SK-N-MC (cell line): ENCODE measurements at regions not wholly inside any gene's neighbourhood (a gene's known extent, or its start where the extent isn't known, plus 50 kb on each side); places are given as distances from the start of the nearest gene placed in this dataset.

Experiments used
- EZH2 ChIP-seq: fragments of 200-600 bp; sonication (generic); IDR thresholded peaks from one replicate; pipeline ENCODE4 v1.6.1; 2017; ENCODE audit warnings: antibody characterized with exemption
- FOXP2 ChIP-seq: optimal IDR thresholded peaks from 2 replicates; pipeline ENCODE3; 2011; ENCODE audit warnings: mild to moderate bottlenecking, moderate library complexity; ENCODE audit not compliant: insufficient read depth; ENCODE audit errors: extremely low read length, control extremely low read depth
- POLR2AphosphoS5 ChIP-seq: IDR thresholded peaks from 2 replicates; pipeline ENCODE4 v1.6.1; 2012; ENCODE audit warnings: mild to moderate bottlenecking, low read depth, low read length, borderline replicate concordance

GRCh38 chr4:187617113-187617512, 378.5 kb upstream of the ZFP42 start:
- TF ChIP-seq POLR2AphosphoS5, result no peak
- no peak for TF ChIP-seq EZH2
- no peak for TF ChIP-seq FOXP2
